K562 (cell line): ENCODE measurements at regions not wholly inside any gene's neighbourhood (a gene's known extent, or its start where the extent isn't known, plus 50 kb on each side); places are given as distances from the start of the nearest gene placed in this dataset.
"Not testable (repeated sequence)": the region's sequence is repeated elsewhere in the genome, so short reads cannot be mapped to it uniquely, and the experiment has no call there.

Experiments used
- ATAC-seq: fragments of 200-7000 bp; cut with Tn5 transposase; 3 replicates; pipeline ENCODE4 v1.9.1; 2020; ENCODE audit warnings: moderate library complexity
- BruUV-seq: library from RNA; stranded (reverse); fragments of 400-500 nt; replicated peaks from 2 replicates; lab custom pipeline; 2021; lab: Mats Ljungman, UMichigan
- CTCF ChIA-PET: fragments of 300-600 bp; formaldehyde crosslinking; extraction: SDS; loops from one replicate; lab custom pipeline; 2021; ENCODE audit warnings: low intra/inter-chr PET ratio; lab: Yijun Ruan, JAX
- POLR2A ChIA-PET: fragments of 300-600, 350-650 bp; sonication (Branson Sonifier 250); formaldehyde crosslinking; extraction: SDS; loops from one replicate; lab custom pipeline; 2021; ENCODE audit warnings: antibody characterized with exemption, inconsistent platforms; lab: Yijun Ruan, JAX
- DNase-seq, 4 experiments: peaks; one replicate each; pipeline versions ENCODE4 v3.0.0 to v3.0.0-alpha.2; 2011 to 2018; ENCODE audit warnings: low spot score in 3 of 4, mixed read lengths in 3 of 4; ENCODE audit errors: extremely low read depth in 1 of 4
- FAIRE-seq: peaks from 2 replicates; lab custom pipeline; 2011; peaks lifted over from hg19 to GRCh38; lab: Jason Lieb, UNC
- H2AFZ ChIP-seq: 2 replicates; pipeline ENCODE4 v1.6.0; 2011; ENCODE audit warnings: low read depth, low read length, control low read depth, inconsistent platforms
- H3K27ac ChIP-seq: fragments of 200-600 bp; 3 replicates; pipeline ENCODE4 v1.8.0; 2011; ENCODE audit warnings: low read depth, mild to moderate bottlenecking, control low read depth, inconsistent platforms, low read length, moderate library complexity, mixed read lengths; ENCODE audit errors: extremely low read depth
- H3K27me3 ChIP-seq, 2 experiments: fragments of 300-600 bp in 1 of 2; 2 replicates in 1 of 2; 3 replicates in 1 of 2; pipeline versions ENCODE4 v1.6.0 to v1.8.0; 2011; ENCODE audit warnings: inconsistent platforms in 2 of 2, low read length in 2 of 2, mild to moderate bottlenecking in 1 of 2, mixed read lengths in 1 of 2, moderate library complexity in 1 of 2; ENCODE audit not compliant: control insufficient read depth in 2 of 2, insufficient read depth in 2 of 2
- H3K36me3 ChIP-seq: fragments of 300-600 bp; 3 replicates; pipeline ENCODE4 v1.8.0; 2011; ENCODE audit warnings: mild to moderate bottlenecking, low read length, inconsistent platforms; ENCODE audit not compliant: control insufficient read depth, insufficient read depth
- H3K4me1 ChIP-seq, 2 experiments: fragments of 200-600 bp in 1 of 2; replicated peaks in 1 of 2; 2 replicates in 1 of 2; 3 replicates in 1 of 2; pipeline versions ENCODE4 v1.5.1 to v1.8.0; 2011; ENCODE audit warnings: inconsistent platforms in 2 of 2, low read length in 2 of 2, mild to moderate bottlenecking in 1 of 2, mixed read lengths in 1 of 2, moderate library complexity in 1 of 2; ENCODE audit not compliant: control insufficient read depth in 2 of 2, insufficient read depth in 2 of 2
- H3K4me2 ChIP-seq: 2 replicates; pipeline ENCODE4 v1.6.1; 2011; ENCODE audit warnings: low read length, control low read depth, inconsistent platforms, mixed read lengths; ENCODE audit not compliant: insufficient read depth
- H3K4me3 ChIP-seq: fragments of 200-600 bp; sonication (generic), shearing (Covaris generic); 2 replicates; pipeline ENCODE4 v1.5.1; 2016; ENCODE audit warnings: control low read depth, inconsistent platforms
- H3K79me2 ChIP-seq: fragments of 200-600 bp; 3 replicates; pipeline ENCODE4 v1.8.0; 2011; ENCODE audit warnings: low read length, inconsistent platforms; ENCODE audit not compliant: control insufficient read depth, insufficient read depth
- H3K9ac ChIP-seq, 2 experiments: 2 replicates each; pipeline versions ENCODE4 v1.6.0 to v1.6.1; 2011; ENCODE audit warnings: low read depth in 2 of 2, low read length in 2 of 2, control low read depth in 1 of 2, inconsistent platforms in 1 of 2, mild to moderate bottlenecking in 1 of 2, mixed read lengths in 1 of 2; ENCODE audit not compliant: insufficient read depth in 1 of 2
- H3K9me1 ChIP-seq: one replicate; pipeline ENCODE4 v1.6.0; 2011; ENCODE audit warnings: inconsistent platforms, mild to moderate bottlenecking, low read length, moderate library complexity; ENCODE audit not compliant: control insufficient read depth, insufficient read depth
- H3K9me3 ChIP-seq: replicated peaks from 2 replicates; pipeline ENCODE4 v1.5.1; 2011; ENCODE audit warnings: low read depth, low read length, inconsistent platforms; ENCODE audit not compliant: control insufficient read depth, insufficient read depth
- H4K20me1 ChIP-seq: replicated peaks from 2 replicates; pipeline ENCODE4 v1.6.1; 2011; ENCODE audit warnings: low read length, inconsistent platforms, mixed read lengths; ENCODE audit not compliant: control insufficient read depth, insufficient read depth
- CEBPG ChIP-seq, 3 experiments: fragments of 200-800 bp in 1 of 3; sonication (Bioruptor generic) in 1 of 3; sonication (generic) in 1 of 3; formaldehyde crosslinking in 1 of 3; IDR thresholded peaks in 2 of 3; conservative IDR thresholded peaks in 1 of 3; 2 replicates each; pipeline versions ENCODE4 v1.6.1 to v1.8.0; 2016 to 2022; ENCODE audit warnings: missing compliant biosample characterization in 2 of 3, missing genetic modification characterization in 2 of 3, mild to moderate bottlenecking in 1 of 3, missing genetic modification reagents in 1 of 3
- GATA2 ChIP-seq: sonication (generic); formaldehyde crosslinking; IDR thresholded peaks from 2 replicates; pipeline ENCODE4 v1.4.0; 2020; ENCODE audit warnings: mild to moderate bottlenecking, missing genetic modification reagents
- HNRNPL ChIP-seq: fragments of 200-400 bp; formaldehyde crosslinking; IDR thresholded peaks from 2 replicates; pipeline ENCODE4 v1.6.1; 2017; ENCODE audit warnings: low read depth, mild to moderate bottlenecking, low read length
- ZNF444 ChIP-seq: fragments of 250-450 bp; sonication (Bioruptor Pico); IDR thresholded peaks from 2 replicates; pipeline ENCODE4 v1.4.0; 2020; ENCODE audit warnings: mild to moderate bottlenecking, moderate library complexity
- WGBS: fragments of 100-300 bp; shearing (Covaris generic); methylation state at CpG from one replicate; pipeline ENCODE4 v1.1.6; 2016; ENCODE audit warnings: low coverage, mixed read lengths; ENCODE audit not compliant: insufficient coverage; ENCODE audit errors: missing lambda C conversion rate; 5-methylcytosine and 5-hydroxymethylcytosine counted together
- in situ Hi-C: fragments of 300-500 bp; cut with MboI; formaldehyde crosslinking; loops from 4 replicates; pipeline ENCODE4 v1.15.0; 2018; ENCODE audit warnings: inconsistent platforms, mixed read lengths
- intact Hi-C: fragments of 100-400 bp; cut with micrococcal nuclease; formaldehyde crosslinking; loops from 2 replicates; pipeline ENCODE4 v1.14.2; 2022

- ATAC-seq; FAIRE-seq; H3K79me2 ChIP-seq; H3K4me3 ChIP-seq; BruUV-seq; DNase-seq; H3K9ac ChIP-seq; H3K4me2 ChIP-seq; H3K9me3 ChIP-seq; H3K9me1 ChIP-seq; H4K20me1 ChIP-seq; H3K4me1 ChIP-seq; CTCF ChIA-PET; H3K27me3 ChIP-seq; H3K27ac ChIP-seq; POLR2A ChIA-PET; H2AFZ ChIP-seq; in situ Hi-C loops; H3K36me3 ChIP-seq; intact Hi-C loops; TF ChIP-seq CEBPG (CRISPR knock-in tag; IDR thresholded peaks at IDR 0.05): not testable (repeated sequence)
- peak in 1 of 2 experiments; percentile 50; a peak in 2 of 4 replicates for TF ChIP-seq CEBPG (tag; conservative IDR thresholded peaks at IDR 0.05 in 1 of 2, IDR thresholded peaks at IDR 0.05 in 1 of 2)
- WGBS = 0% methylated on average over 2 of the region's 2 CpGs
Observed at GRCh38 chr1:4258146-4258777, 358.2 kb upstream of the C1orf174 start.

DNA sequence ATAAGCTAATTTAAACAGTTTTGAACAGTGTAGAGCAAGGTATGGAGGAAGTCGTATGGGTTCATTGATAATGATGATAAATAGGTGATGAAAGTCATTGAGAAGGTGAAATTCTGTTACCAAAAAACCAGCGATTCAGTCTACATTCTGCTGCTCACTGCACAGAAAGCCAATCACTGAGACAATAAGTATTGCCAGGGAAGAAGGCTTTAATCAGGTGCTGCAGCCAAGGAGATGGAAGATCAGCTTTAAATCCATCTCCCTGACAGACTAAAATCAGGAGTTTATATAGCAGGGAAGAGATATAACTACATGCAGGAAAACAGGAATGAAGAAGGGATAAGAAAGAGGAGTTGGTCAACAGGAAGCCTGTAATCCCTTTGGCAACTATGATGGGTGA is 361.3 kb upstream of the C1orf174 start:
- no peaks in the 10 kb centered on the region for H3K9me3 ChIP-seq
- no peaks in the 10 kb centered on the region for H3K4me1 ChIP-seq
- no peak overlapping the region for H3K9ac ChIP-seq
- no peak overlapping the region for H3K27ac ChIP-seq
- H2AFZ ChIP-seq = no peak overlapping the region
- DNase-seq (no peak), ATAC-seq (no peak), FAIRE-seq (no peak)
- H3K36me3 ChIP-seq = no peaks in the 10 kb centered on the region
- intact Hi-C loops = no loop called here
- no TSS peak for BruUV-seq
- in situ Hi-C loops = no loop called here
- no peaks in the 10 kb centered on the region for H3K79me2 ChIP-seq
- H3K4me2 ChIP-seq = no peak overlapping the region
- no peak overlapping the region for H3K4me3 ChIP-seq
- ChIA-PET POLR2A (no interaction called here), CTCF (no interaction called here)
- H3K27me3 ChIP-seq = no peaks in the 10 kb centered on the region
- H4K20me1 ChIP-seq = no peaks in the 10 kb centered on the region
- WGBS = 0% methylated on average over 2 of the region's 2 CpGs
- TF ChIP-seq HNRNPL = no peak
- TF ChIP-seq ZNF444 (CRISPR knock-in tag) = no peak
- TF ChIP-seq GATA2 (CRISPR knock-in tag) = no peak
- H3K9me1 ChIP-seq = no peaks in the 10 kb centered on the region
